Effector CD8-positive, alpha-beta T cell (primary cell): ENCODE measurements at regions not wholly inside any gene's neighbourhood (a gene's known extent, or its start where the extent isn't known, plus 50 kb on each side); places are given as distances from the start of the nearest gene placed in this dataset.

Source experiments
- DNase-seq: peaks from one replicate; lab custom pipeline; 2025; lab: John Stamatoyannopoulos, UW

- DNase-seq: no peak
Measured at GRCh38 chr2:22737144-22737543, 647.8 kb upstream of the KLHL29 start.

- DNase-seq: no peak
Measured at GRCh38 chr2:22741216-22741615, 643.8 kb upstream of the KLHL29 start.

- no peak for DNase-seq
Measured at GRCh38 chr2:22748909-22749308, 636.1 kb upstream of the KLHL29 start.

GRCh38 chr2:22753476-22753875, 631.5 kb upstream of the KLHL29 start:
- DNase-seq: no peak

GRCh38 chr2:22756276-22757043, 628.5 kb upstream of the KLHL29 start:
- no peak for DNase-seq

GRCh38 chr2:22769497-22769896, 615.5 kb upstream of the KLHL29 start:
- DNase-seq: no peak

- no peak for DNase-seq
Measured at GRCh38 chr2:22784566-22784965, 600.4 kb upstream of the KLHL29 start.

- no peak for DNase-seq
Measured at GRCh38 chr2:22786817-22787216, 598.2 kb upstream of the KLHL29 start.

GRCh38 chr2:22787745-22788144, 597.2 kb upstream of the KLHL29 start:
- no peak for DNase-seq

- DNase-seq: no peak
Measured at GRCh38 chr2:22788749-22789327, 596.1 kb upstream of the KLHL29 start.

- DNase-seq: no peak
Measured at GRCh38 chr2:22795287-22795866, 589.6 kb upstream of the KLHL29 start.

GRCh38 chr2:22798386-22798785, 586.6 kb upstream of the KLHL29 start:
- no peak for DNase-seq

GRCh38 chr2:22800412-22800811, 584.6 kb upstream of the KLHL29 start:
- no peak for DNase-seq

GRCh38 chr2:22801071-22801470, 583.9 kb upstream of the KLHL29 start:
- no peak for DNase-seq

- DNase-seq: no peak
Measured at GRCh38 chr2:22801970-22802369, 583.0 kb upstream of the KLHL29 start.

- no peak for DNase-seq
Measured at GRCh38 chr2:22807872-22808271, 577.1 kb upstream of the KLHL29 start.

GRCh38 chr2:22810602-22811001, 574.4 kb upstream of the KLHL29 start:
- DNase-seq: no peak

- no peak for DNase-seq
Measured at GRCh38 chr2:22812065-22812680, 572.8 kb upstream of the KLHL29 start.

- no peak for DNase-seq
Measured at GRCh38 chr2:22817197-22817596, 567.8 kb upstream of the KLHL29 start.

- no peak for DNase-seq
Measured at GRCh38 chr2:22821458-22821857, 563.5 kb upstream of the KLHL29 start.

GRCh38 chr2:22822835-22823234, 562.1 kb upstream of the KLHL29 start:
- DNase-seq: no peak

GRCh38 chr2:22824618-22825017, 560.4 kb upstream of the KLHL29 start:
- DNase-seq: no peak

GRCh38 chr2:22826703-22827102, 558.3 kb upstream of the KLHL29 start:
- DNase-seq: no peak
